Activated CD4-positive, CD25-positive, alpha-beta regulatory T cell (primary cell): ENCODE measurements at regions not wholly inside any gene's neighbourhood (a gene's known extent, or its start where the extent isn't known, plus 50 kb on each side); places are given as distances from the start of the nearest gene placed in this dataset.

Experiments
- DNase-seq, 4 experiments: peaks; one replicate each; lab custom pipeline; 2025; lab: John Stamatoyannopoulos, UW

DNA sequence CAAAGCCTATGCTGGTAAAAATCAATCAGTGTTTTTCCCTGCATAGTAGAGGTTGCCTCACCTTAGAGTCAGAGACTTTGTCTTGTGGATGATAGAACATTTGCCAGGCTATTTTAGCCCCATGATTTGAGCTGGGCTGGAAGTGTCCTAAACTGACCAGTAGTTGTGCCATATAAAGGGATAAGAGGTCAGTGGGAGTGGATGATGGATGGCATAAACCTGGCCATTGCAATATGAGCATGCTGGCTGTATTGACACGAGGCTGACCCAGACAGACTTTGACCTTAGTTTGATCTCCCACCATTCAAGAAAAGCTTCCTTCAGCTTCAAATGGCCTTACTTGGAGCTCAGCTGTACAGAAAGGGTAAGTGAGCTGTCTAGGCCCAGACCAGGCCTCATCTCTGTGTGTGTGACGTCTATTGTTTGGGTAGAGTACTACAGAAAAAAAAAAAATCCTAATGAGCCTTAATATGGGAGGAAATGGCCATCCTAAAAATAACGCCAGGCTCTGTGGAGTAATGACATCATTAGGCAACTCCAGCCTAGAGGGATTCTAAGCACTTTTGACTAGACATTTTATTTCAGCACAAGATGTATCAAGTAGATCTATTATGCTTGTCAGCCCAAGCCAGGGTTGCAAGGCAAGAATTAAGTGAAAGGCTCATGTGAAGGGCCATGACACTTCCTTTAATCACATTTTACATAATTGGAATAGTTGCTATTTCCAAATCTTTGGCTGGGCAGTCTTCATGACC lies 51.3 kb upstream of the CADM1 start:
- no peak for DNase-seq
